ENCODE measurements at regions not wholly inside any gene's neighbourhood (a gene's known extent, or its start where the extent isn't known, plus 50 kb on each side); places are given as distances from the start of the nearest gene placed in this dataset.

GRCh38 chr12:61902403-61902802 is 357.8 kb upstream of the USP15 start:
- ChIA-PET CTCF (no interaction called here), POLR2A (no interaction called here)
- no peak for TF ChIP-seq CTBP1 (IDR thresholded peaks at IDR 0.05; ENCODE audit: borderline replicate concordance)
- TF ChIP-seq NFRKB (IDR thresholded peaks at IDR 0.05) = no peak
- no peak for TF ChIP-seq TARDBP (IDR thresholded peaks at IDR 0.05)
- no peak for TF ChIP-seq ZNF384 (IDR thresholded peaks at IDR 0.05)
- TF ChIP-seq SUZ12 (IDR thresholded peaks at IDR 0.05) = no peak
- TF ChIP-seq BHLHE40 (IDR thresholded peaks at IDR 0.05; ENCODE audit: borderline replicate concordance) = no peak
- no peak for TF ChIP-seq L3MBTL2 (conservative IDR thresholded peaks at IDR 0.05)
- TF ChIP-seq FOXA1 (IDR thresholded peaks at IDR 0.05) = no peak
- no peak for TF ChIP-seq PKNOX1 (IDR thresholded peaks at IDR 0.05)
- TF ChIP-seq HDGF (IDR thresholded peaks at IDR 0.05; ENCODE audit: borderline replicate concordance) = no peak
- TF ChIP-seq ELF4 (IDR thresholded peaks at IDR 0.05) = no peak
- TF ChIP-seq ARNT (IDR thresholded peaks at IDR 0.05) = no peak
- TF ChIP-seq SP1 (IDR thresholded peaks at IDR 0.05) = no peak
- TF ChIP-seq FOXM1 (IDR thresholded peaks at IDR 0.05; ENCODE audit: borderline replicate concordance) = no peak
- no peak for TF ChIP-seq LEF1 (IDR thresholded peaks at IDR 0.05; ENCODE audit: borderline replicate concordance)
- no peak for TF ChIP-seq FOXK2 (IDR thresholded peaks at IDR 0.05)
- no peak for DNase-seq (ENCODE audit: extremely low spot score)

GRCh38 chr12:61911113-61911512 is 349.1 kb upstream of the USP15 start:
- CTCF ChIA-PET = no interaction called here
- no peak for DNase-seq (ENCODE audit: extremely low spot score)
- TF ChIP-seq FOXA1 (IDR thresholded peaks at IDR 0.05) = no peak
- no peak for TF ChIP-seq SP1 (IDR thresholded peaks at IDR 0.05)
- no peak for TF ChIP-seq ZNF384 (IDR thresholded peaks at IDR 0.05)
- no peak for TF ChIP-seq PKNOX1 (IDR thresholded peaks at IDR 0.05)
- TF ChIP-seq TARDBP (IDR thresholded peaks at IDR 0.05) = no peak
- TF ChIP-seq HDGF (IDR thresholded peaks at IDR 0.05; ENCODE audit: borderline replicate concordance) = no peak
- TF ChIP-seq L3MBTL2 (conservative IDR thresholded peaks at IDR 0.05) = no peak
- TF ChIP-seq FOXK2 (IDR thresholded peaks at IDR 0.05) = no peak
- TF ChIP-seq NFRKB (IDR thresholded peaks at IDR 0.05) = no peak
- TF ChIP-seq SUZ12 (IDR thresholded peaks at IDR 0.05) = no peak
- TF ChIP-seq LEF1 (IDR thresholded peaks at IDR 0.05; ENCODE audit: borderline replicate concordance) = no peak
- POLR2A ChIA-PET = no interaction called here

GRCh38 chr12:61915420-61915819 is 344.8 kb upstream of the USP15 start:
- DNase-seq (ENCODE audit: extremely low spot score) = no peak
- ChIA-PET POLR2A (no interaction called here), CTCF (no interaction called here)
- TF ChIP-seq HDGF (IDR thresholded peaks at IDR 0.05; ENCODE audit: borderline replicate concordance) (no peak), CTBP1 (IDR thresholded peaks at IDR 0.05; ENCODE audit: borderline replicate concordance) (no peak), FOXA1 (IDR thresholded peaks at IDR 0.05) (no peak)

GRCh38 chr12:61916831-61917230 is 343.4 kb upstream of the USP15 start:
- no peak for TF ChIP-seq FOXM1 (IDR thresholded peaks at IDR 0.05; ENCODE audit: borderline replicate concordance)
- TF ChIP-seq SP1 (IDR thresholded peaks at IDR 0.05) = no peak
- TF ChIP-seq ELF4 (IDR thresholded peaks at IDR 0.05) = no peak
- no peak for TF ChIP-seq CTBP1 (IDR thresholded peaks at IDR 0.05; ENCODE audit: borderline replicate concordance)
- no peak for TF ChIP-seq L3MBTL2 (conservative IDR thresholded peaks at IDR 0.05)
- TF ChIP-seq ARNT (IDR thresholded peaks at IDR 0.05) = no peak
- TF ChIP-seq LEF1 (IDR thresholded peaks at IDR 0.05; ENCODE audit: borderline replicate concordance) = no peak
- TF ChIP-seq ZNF384 (IDR thresholded peaks at IDR 0.05) = no peak
- no peak for TF ChIP-seq TARDBP (IDR thresholded peaks at IDR 0.05)
- TF ChIP-seq HDGF (IDR thresholded peaks at IDR 0.05; ENCODE audit: borderline replicate concordance) = no peak
- no peak for TF ChIP-seq FOXA1 (IDR thresholded peaks at IDR 0.05)
- TF ChIP-seq FOXK2 (IDR thresholded peaks at IDR 0.05) = no peak
- TF ChIP-seq BHLHE40 (IDR thresholded peaks at IDR 0.05; ENCODE audit: borderline replicate concordance) = no peak
- TF ChIP-seq SUZ12 (IDR thresholded peaks at IDR 0.05) = no peak
- no peak for TF ChIP-seq PKNOX1 (IDR thresholded peaks at IDR 0.05)
- no peak for TF ChIP-seq NFRKB (IDR thresholded peaks at IDR 0.05)
- ChIA-PET CTCF (no interaction called here), POLR2A (no interaction called here)
- DNase-seq (ENCODE audit: extremely low spot score) = no peak

GRCh38 chr12:61919686-61920085 is 340.5 kb upstream of the USP15 start:
- TF ChIP-seq NFRKB (IDR thresholded peaks at IDR 0.05) = no peak
- no peak for TF ChIP-seq ELF4 (IDR thresholded peaks at IDR 0.05)
- TF ChIP-seq L3MBTL2 (conservative IDR thresholded peaks at IDR 0.05) = no peak
- TF ChIP-seq SP1 (IDR thresholded peaks at IDR 0.05) = no peak
- no peak for TF ChIP-seq TARDBP (IDR thresholded peaks at IDR 0.05)
- ChIA-PET POLR2A (no interaction called here), CTCF (no interaction called here)
- DNase-seq (ENCODE audit: extremely low spot score) = no peak

- TF ChIP-seq SP1 (IDR thresholded peaks at IDR 0.05) (no peak), LEF1 (IDR thresholded peaks at IDR 0.05; ENCODE audit: borderline replicate concordance) (no peak), PKNOX1 (IDR thresholded peaks at IDR 0.05) (no peak), ELF4 (IDR thresholded peaks at IDR 0.05) (no peak), FOXM1 (IDR thresholded peaks at IDR 0.05; ENCODE audit: borderline replicate concordance) (no peak), HDGF (IDR thresholded peaks at IDR 0.05; ENCODE audit: borderline replicate concordance) (no peak), FOXK2 (IDR thresholded peaks at IDR 0.05) (no peak), ZNF384 (IDR thresholded peaks at IDR 0.05) (no peak), L3MBTL2 (conservative IDR thresholded peaks at IDR 0.05) (no peak), NFRKB (IDR thresholded peaks at IDR 0.05) (no peak)
- DNase-seq (ENCODE audit: extremely low spot score) = no peak
- POLR2A ChIA-PET = no interaction called here
- CTCF ChIA-PET = no interaction called here
Measured at GRCh38 chr12:61920230-61920629, 340.0 kb upstream of the USP15 start.

Data from HEK293T (cell line).